Testis (tissue), 2 donors: ENCODE measurements at regions not wholly inside any gene's neighbourhood (a gene's known extent, or its start where the extent isn't known, plus 50 kb on each side); places are given as distances from the start of the nearest gene placed in this dataset.

Experiments used
- POLR2A ChIP-seq: fragments of 450-650 bp; IDR thresholded peaks from one replicate; pipeline ENCODE4 v1.6.1; 2017; ENCODE audit warnings: antibody characterized with exemption, mild to moderate bottlenecking, moderate library complexity
- TF ChIP-seq, protein P1 (sequence below), 3 experiments: fragments of 450-650 bp in 2 of 3; fragments of 200-600 bp in 1 of 3; sonication (generic) in 1 of 3; IDR thresholded peaks; one replicate each; pipeline ENCODE4 v1.5.1; 2016 to 2019; ENCODE audit warnings: antibody characterized with exemption in 3 of 3, mild to moderate bottlenecking in 2 of 3, moderate library complexity in 1 of 3

GRCh38 chr18:67222887-67223286 is 293.6 kb downstream of the DSEL start:
- TF ChIP-seq POLR2A, result no peak
- TF ChIP-seq, protein P1, sequence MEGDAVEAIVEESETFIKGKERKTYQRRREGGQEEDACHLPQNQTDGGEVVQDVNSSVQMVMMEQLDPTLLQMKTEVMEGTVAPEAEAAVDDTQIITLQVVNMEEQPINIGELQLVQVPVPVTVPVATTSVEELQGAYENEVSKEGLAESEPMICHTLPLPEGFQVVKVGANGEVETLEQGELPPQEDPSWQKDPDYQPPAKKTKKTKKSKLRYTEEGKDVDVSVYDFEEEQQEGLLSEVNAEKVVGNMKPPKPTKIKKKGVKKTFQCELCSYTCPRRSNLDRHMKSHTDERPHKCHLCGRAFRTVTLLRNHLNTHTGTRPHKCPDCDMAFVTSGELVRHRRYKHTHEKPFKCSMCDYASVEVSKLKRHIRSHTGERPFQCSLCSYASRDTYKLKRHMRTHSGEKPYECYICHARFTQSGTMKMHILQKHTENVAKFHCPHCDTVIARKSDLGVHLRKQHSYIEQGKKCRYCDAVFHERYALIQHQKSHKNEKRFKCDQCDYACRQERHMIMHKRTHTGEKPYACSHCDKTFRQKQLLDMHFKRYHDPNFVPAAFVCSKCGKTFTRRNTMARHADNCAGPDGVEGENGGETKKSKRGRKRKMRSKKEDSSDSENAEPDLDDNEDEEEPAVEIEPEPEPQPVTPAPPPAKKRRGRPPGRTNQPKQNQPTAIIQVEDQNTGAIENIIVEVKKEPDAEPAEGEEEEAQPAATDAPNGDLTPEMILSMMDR (IDR thresholded peaks at IDR 0.05), result no peak
